ENCODE measurements at regions not wholly inside any gene's neighbourhood (a gene's known extent, or its start where the extent isn't known, plus 50 kb on each side); places are given as distances from the start of the nearest gene placed in this dataset.
"Not testable (repeated sequence)": the region's sequence is repeated elsewhere in the genome, so short reads cannot be mapped to it uniquely, and the experiment has no call there.

DNA sequence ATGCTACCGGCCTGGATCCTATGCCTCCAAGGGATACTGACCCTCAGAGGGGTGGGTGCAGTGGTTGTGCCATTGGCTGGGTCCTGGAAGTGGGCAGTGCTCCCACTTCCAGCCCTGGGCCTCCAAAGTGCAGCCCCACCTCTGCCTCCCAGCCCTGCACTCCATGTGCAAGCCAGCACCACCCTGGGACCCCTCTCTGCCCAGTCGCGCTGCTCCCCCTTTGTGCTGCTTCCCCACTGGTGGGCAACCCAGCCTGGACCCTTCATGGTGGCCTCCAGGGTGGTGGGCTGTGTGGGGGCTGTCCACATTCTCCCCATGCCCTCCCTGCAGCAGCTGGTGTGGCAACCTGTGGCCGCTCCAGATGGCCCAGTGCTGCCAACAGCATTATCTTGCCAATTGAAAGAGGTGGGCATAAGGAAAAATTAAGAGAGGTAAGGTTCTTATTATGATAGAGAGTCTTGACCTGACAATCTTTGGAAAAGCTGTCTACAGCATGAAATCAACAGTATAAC, 309.7 kb downstream of the GUCY2F start:
- DNase-seq (ENCODE audit: low spot score): no peak

- no peak for DNase-seq (ENCODE audit: low spot score)
Observed at GRCh38 chrX:109155161-109155560, 326.7 kb downstream of the GUCY2F start.

- not testable (repeated sequence) for DNase-seq (ENCODE audit: low spot score)
Observed at GRCh38 chrX:109144173-109144572, 337.7 kb downstream of the GUCY2F start.

- no peak for DNase-seq (ENCODE audit: low spot score)
Observed at GRCh38 chrX:109140463-109140862, 341.4 kb downstream of the GUCY2F start.

GRCh38 chrX:109134777-109135176, 347.1 kb downstream of the GUCY2F start:
- DNase-seq (ENCODE audit: low spot score): no peak

DNA sequence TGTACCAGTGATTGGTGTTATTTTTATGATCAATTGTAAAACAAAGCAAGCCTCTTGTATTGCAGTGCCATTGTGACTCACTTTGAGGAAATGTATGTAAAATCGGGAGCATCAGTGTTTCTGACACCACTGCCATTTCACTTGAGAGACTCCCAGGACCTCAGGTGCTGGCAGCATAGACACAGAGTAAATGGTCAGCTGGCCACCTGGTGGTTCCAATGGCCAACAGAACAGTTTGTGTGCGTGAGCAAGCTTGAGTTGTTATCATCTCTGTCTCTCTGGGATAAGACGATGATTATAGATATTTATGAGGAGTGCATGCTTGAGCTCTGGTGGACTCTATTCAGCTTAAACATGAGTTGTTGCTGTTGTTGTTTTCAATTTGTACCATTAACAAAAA, 356.6 kb downstream of the GUCY2F start:
- DNase-seq (ENCODE audit: low spot score): no peak

DNA sequence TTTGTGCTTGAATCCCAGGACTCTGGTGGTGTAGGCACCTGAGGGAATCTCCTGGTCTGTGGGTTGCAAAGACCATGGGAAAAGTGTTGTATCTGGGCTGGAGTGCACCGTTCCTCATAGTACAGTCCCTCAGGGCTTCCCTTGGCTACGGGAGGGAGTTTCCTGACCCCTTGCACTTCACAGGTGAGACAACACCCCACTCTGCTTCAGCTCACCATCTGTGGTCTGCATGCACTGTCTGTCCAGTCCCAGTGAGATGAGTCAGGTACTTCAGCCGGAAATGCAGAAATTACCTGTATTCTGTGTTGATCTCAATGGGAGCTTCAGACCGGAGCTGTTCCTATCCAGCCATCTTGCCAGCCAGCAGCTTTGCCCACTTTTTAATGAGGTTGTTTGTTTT, 353.0 kb upstream of the IRS4 start:
- DNase-seq (ENCODE audit: low spot score): no peak

DNA sequence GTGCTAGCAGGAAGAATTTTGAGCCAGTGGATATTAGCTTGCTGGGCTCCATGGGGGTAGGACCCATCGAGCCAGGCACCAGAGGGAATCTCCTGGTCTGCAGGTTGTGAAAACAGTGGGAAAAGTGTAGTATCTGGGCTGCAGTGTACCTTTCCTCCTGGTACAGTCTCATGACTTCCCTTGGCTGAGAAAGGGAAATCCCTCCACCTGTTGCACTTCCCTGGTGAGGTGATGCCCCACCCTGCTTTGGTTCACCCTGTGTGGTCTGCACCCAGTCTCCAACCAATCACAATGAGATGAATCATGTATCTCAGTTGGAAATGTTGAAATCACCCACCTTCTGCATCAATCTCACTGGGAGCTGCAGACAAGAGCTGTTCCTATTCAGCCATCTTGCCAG, 341.4 kb upstream of the IRS4 start:
- no peak for DNase-seq (ENCODE audit: low spot score)

- not testable (repeated sequence) for DNase-seq (ENCODE audit: low spot score)
Observed at GRCh38 chrX:109054181-109054581, 317.8 kb upstream of the IRS4 start.

DNA sequence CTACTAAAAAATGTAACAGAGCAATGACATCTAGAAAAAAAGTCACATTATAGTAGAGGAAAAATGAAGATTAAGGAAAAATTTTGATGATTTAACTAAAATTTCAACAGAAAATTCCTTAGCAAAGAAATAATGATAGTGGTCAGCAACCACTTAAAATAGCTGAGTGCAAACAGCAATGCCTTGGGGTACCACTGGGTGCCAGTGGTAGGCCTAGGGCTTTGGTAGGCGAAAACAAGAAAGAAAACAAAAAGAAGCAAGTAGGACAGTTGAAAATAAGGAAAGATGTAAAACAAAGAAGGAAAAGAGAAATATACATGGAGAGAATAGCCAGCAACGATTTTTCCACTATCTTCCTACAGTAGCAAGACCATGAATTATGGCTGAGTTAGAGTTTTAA, 313.5 kb upstream of the IRS4 start:
- no peak for DNase-seq (ENCODE audit: low spot score)

GRCh38 chrX:109049416-109049815, 313.1 kb upstream of the IRS4 start:
- no peak for DNase-seq (ENCODE audit: low spot score)

DNA sequence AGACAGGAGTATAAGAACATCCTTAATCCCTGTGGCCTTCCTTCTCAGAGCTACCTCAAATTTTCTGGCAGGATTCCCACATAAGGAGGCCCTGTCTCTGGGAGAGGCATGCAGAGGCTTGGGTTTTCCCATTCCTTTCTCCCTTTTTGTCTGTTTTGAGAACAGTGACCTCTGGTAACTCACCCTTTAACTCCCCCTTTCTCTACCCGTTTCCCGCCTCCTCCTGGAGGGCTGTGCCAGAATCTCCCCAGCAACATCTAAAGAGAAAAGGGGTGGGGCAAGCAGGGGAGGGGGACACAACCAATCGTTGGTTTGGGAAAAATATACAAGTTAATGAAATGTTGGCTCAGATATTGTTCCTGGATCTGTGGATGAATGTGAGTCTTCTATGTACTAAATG, 303.7 kb upstream of the IRS4 start:
- DNase-seq (ENCODE audit: low spot score): no peak

- no peak for DNase-seq (ENCODE audit: low spot score)
Observed at GRCh38 chrX:109036624-109037023, 300.3 kb upstream of the IRS4 start.

DNA sequence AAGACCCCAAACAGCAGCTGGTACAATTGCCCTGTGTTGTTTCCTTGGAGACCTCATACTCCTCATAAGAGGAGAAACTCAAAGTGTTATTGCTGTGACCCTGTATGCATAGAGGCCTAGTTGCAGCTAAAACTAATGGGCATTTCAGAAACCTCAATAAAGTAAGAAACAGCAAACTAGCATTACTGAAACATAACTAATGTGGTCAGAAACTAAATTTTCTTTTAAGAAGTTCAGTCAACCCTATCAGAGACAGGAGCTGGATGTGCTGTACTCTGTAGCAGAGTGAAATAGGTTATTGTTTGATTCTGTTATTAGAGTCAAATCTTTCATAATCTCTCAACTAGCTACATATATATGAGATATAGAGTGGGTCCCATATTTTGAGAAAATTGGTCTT, 257.5 kb upstream of the IRS4 start:
- no peak for DNase-seq (ENCODE audit: low spot score)

GRCh38 chrX:108972899-108973298, 236.5 kb upstream of the IRS4 start:
- not testable (repeated sequence) for DNase-seq (ENCODE audit: low spot score)

- no peak for DNase-seq (ENCODE audit: low spot score)
Observed at GRCh38 chrX:108947205-108947604, 210.8 kb upstream of the IRS4 start.

DNA sequence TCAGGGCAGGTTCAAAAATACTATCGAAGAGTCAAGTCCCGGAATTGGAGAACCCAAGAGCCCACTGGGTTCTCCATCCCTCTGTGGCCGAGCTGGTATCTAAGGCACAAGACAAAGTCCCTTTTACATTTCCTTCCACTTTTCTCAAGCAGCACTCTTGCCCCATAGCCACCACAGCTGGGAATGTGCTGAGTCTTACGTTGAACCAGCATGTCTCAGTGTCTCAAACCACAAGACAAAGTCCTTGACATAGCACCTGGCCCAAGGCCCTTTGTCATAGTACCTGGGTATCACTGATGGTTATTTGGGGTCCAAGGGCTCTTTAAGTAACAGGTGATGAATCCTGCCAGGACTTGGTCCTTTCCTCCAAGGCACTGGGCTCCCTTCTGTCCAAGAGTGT, 210.2 kb upstream of the IRS4 start:
- no peak for DNase-seq (ENCODE audit: low spot score)

DNA sequence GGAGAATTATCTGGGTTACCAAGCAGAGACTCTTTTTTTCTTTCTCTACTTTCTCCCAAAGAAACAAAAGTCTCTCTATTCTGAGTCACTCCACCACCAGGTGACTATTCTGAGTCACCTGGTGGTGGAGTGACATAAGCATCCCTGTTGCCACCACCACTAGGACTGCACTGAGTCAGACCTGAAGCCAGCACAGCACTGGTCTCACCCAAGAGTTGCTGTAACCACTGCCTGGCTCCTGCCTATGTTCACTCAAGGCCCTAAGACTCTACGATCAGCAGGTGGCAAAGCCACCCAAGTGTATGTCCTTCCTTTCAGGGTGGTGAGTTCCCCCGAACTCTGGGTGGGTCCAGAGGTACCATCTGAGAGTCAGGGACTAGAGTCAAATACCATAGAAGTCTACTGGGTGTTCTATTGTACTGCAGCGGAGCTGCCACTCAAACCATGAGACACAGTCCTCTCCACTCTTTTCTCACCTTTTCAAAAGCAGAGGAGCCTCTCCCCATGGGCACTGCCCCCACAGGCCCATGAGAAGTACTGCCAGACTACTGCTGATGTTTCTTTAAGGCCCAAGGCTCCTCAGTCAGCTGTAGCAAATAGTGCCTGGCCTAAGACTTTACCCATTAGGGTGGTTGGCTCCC, 209.6 kb upstream of the IRS4 start:
- no peak for DNase-seq (ENCODE audit: low spot score)

- DNase-seq (ENCODE audit: low spot score): no peak
Observed at GRCh38 chrX:108914791-108915190, 178.4 kb upstream of the IRS4 start.

- not testable (repeated sequence) for DNase-seq (ENCODE audit: low spot score)
Observed at GRCh38 chrX:108903831-108904230, 167.5 kb upstream of the IRS4 start.

DNA sequence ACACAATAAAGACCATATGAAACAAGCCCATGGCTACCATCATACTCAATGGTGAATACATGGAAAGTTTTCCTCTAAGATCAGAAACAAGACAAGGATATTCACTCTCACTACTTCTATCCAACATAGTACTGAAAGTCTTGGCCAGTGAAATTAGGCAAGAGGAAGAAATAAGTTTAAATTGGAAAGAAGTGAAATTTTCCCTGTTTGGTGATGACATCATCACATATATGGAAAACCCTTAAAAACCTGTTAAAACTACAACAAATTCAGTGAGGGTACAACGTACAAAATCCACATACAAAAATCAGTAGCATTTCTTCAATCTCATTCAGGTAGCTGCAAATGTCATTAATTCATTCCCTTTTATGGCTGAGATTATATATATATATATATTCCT, 164.0 kb upstream of the IRS4 start:
- no peak for DNase-seq (ENCODE audit: low spot score)

GRCh38 chrX:108896349-108896748, 160.0 kb upstream of the IRS4 start:
- DNase-seq (ENCODE audit: low spot score): not testable (repeated sequence)

DNA sequence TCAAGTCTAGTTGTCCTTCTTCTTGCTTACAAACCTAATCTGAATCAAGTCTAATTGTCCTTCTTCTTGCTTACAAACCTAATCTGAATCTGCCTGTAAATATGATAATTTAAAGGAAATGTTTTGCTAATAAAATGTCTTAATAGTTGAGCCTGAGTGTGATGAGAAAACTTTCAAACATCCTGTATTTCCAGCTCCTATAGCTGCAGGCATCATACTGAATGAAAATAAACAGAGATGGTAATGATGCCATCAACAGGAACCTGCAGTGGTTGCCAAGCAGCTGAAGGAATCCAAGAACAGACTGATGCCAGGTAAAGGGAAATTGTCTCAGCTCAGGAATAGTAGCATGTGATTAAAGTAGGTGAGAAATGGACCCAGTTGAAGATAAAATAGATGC, 156.1 kb upstream of the IRS4 start:
- DNase-seq (ENCODE audit: low spot score): no peak

DNA sequence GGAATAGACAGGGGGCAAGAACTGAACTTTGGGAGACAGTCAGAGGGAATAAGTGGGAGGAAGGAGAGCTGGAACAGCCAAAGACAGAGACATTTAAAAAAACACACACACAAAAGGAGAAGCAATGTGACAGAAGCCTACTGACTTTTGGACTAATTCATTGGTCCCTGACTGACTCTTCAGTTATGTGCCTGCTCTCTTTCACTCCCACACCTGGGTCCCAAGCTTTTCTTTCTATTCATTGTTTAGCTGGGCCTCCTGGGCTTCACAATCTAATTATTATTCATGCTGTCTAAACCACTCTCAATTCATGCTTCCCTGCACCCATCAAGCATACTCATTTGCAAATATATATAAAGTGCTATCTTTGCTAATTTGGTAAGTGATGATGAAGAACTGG, 139.2 kb upstream of the IRS4 start:
- no peak for DNase-seq (ENCODE audit: low spot score)

Data from ureter (tissue), 1 donor.